ENCODE measurements at regions not wholly inside any gene's neighbourhood (a gene's known extent, or its start where the extent isn't known, plus 50 kb on each side); places are given as distances from the start of the nearest gene placed in this dataset.
"Not testable (repeated sequence)": the region's sequence is repeated elsewhere in the genome, so short reads cannot be mapped to it uniquely, and the experiment has no call there.

DNA sequence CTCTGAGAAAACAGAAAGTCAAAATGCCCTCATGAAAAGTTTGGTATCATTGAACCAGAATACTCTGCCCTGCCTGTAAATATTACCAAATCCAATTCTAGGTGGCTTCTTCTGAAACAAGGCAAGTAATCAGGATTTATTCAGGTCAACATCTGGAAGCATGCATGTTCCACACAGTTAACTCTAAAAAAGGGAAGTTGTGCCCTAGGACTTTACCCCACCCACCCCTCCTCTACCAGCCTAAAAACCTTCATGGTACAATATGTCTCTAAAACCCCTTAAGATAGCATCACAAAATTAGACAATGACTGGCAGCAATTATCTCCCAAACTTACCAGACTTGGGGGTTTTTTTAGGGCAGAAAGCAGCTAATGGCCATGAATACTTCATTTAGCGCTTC lies 414.8 kb upstream of the SLC30A5 start:
- no peak for DNase-seq

- DNase-seq, result peak; percentile 22
Observed at GRCh38 chr5:68680366-68680765, 413.4 kb upstream of the SLC30A5 start.

GRCh38 chr5:68681929-68682328 lies 411.9 kb upstream of the SLC30A5 start:
- no peak for DNase-seq

- no peak for DNase-seq
Observed at GRCh38 chr5:68682400-68683160, 411.2 kb upstream of the SLC30A5 start.

- peak; percentile 98 for DNase-seq
Observed at GRCh38 chr5:68683632-68684036, 410.2 kb upstream of the SLC30A5 start.

DNA sequence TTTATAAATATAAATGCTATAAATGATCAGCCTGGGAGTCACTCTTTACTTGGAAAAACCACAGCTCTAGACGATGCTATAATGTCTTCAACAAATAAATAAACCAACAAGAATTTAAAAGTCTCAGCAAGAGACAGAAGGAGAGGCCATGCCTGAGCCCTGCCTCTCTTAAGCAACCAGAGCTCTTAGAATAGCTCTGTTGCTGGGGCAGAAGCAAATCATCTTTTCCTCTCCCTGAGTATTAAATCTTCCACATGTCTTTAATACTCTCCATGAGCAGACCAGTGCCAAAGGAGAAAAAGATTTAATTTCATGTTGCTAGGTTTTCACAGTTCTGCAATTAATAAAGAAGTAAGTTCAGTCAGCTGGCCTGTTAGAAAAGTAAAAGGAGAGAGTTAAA lies 408.0 kb upstream of the SLC30A5 start:
- DNase-seq, result no peak

DNA sequence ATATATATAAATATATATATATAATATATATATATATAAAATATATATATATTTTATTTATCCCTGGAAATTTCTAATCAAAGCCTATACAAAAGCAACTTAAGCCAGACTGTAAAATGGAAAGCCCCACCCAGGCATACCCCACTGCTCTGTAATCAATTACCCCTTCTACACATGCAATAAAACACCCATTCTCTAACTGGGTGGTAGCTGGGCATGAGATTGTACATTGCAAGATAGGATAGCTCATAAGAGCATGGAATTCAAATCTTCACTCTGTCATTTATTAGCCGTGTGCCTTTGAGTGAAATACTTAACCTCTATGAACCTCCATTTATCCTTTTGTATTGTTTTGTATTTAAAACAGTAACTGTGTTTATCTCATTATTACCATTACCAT lies 405.3 kb upstream of the SLC30A5 start:
- DNase-seq, result no peak

- DNase-seq, result no peak
Observed at GRCh38 chr5:68689010-68689409, 404.8 kb upstream of the SLC30A5 start.

- DNase-seq, result not testable (repeated sequence)
Observed at GRCh38 chr5:68691874-68692273, 401.9 kb upstream of the SLC30A5 start.

DNA sequence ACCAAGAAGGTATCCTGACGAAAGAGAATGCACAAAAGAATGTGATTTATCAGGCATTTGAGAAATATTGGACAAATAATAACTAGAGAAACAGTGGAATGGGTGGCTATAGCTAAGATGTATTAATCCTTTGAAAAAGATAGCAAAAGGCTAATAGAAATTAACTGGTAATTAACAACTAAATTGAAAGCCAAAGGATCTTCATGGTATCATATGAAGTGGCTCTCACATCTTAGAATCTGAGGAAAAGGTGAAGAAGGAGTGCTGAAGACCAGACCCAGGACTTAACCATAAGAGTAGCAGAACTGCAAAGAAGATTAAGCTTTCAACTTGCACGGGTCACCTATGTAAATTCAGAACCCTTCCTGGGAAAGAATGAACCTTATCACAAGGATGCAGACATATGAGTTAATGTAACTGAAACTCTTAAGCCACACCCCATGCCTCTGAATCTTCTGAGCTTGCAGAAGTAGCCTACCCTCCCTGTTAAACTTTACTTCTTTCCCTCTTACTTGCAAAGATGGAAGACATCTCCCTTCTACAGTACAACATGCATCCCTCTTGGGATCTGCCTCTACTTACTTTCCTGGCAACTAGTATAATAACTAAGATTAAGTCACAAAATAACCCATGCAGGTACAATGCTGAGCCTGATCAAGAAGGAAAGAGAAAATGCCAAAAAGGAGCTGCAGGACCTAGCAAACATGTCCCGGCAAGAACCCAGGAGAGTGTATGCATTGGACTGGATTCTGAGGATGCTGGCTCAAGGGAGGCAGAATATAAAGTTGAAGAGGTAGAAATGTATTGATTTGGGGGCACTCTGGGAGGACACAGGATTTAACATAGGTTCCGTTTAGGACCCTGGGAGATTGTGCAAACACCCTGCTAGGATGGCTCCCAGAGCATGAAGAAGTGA lies 395.5 kb upstream of the SLC30A5 start:
- no peak for DNase-seq

GRCh38 chr5:68699966-68700365 lies 393.8 kb upstream of the SLC30A5 start:
- DNase-seq, result no peak

DNA sequence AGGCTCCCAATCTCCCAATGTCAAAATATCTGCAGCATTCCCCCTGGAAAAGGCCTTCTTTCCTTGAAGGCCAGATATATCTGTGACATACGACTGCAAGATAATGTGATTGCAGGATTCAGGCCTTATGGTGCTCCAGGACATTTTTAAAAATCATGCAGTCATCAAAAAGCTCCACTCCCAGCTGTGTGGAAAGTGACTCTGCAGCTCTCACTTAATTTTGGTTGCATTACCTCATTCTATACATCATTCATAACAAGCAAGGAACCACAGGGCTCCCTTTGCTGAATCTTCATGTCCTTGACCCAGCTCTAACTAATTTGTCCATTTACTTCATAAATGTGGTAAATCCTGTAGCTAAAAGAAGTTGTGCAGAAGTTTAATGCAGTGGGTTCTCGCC lies 386.2 kb upstream of the SLC30A5 start:
- no peak for DNase-seq

- no peak for DNase-seq
Observed at GRCh38 chr5:68708156-68708841, 385.5 kb upstream of the SLC30A5 start.

DNA sequence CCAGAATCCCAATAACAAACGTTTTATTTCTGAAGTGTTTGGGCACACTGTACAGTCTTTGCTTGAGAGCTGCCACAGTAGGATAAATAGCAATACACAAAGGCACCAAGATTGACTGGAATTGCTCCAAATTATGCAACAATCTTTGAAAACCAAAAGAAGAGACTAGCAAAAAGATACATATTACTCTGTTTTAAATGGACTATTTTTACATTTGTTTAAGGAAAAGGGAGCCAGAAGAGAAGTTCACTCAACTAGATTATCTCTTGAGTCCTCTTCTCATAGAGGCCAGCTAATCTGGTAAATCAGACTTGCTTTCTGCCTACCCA lies 385.0 kb upstream of the SLC30A5 start:
- no peak for DNase-seq

- DNase-seq, result no peak
Observed at GRCh38 chr5:68709239-68709638, 384.6 kb upstream of the SLC30A5 start.

GRCh38 chr5:68710514-68710913 lies 383.3 kb upstream of the SLC30A5 start:
- DNase-seq, result no peak

DNA sequence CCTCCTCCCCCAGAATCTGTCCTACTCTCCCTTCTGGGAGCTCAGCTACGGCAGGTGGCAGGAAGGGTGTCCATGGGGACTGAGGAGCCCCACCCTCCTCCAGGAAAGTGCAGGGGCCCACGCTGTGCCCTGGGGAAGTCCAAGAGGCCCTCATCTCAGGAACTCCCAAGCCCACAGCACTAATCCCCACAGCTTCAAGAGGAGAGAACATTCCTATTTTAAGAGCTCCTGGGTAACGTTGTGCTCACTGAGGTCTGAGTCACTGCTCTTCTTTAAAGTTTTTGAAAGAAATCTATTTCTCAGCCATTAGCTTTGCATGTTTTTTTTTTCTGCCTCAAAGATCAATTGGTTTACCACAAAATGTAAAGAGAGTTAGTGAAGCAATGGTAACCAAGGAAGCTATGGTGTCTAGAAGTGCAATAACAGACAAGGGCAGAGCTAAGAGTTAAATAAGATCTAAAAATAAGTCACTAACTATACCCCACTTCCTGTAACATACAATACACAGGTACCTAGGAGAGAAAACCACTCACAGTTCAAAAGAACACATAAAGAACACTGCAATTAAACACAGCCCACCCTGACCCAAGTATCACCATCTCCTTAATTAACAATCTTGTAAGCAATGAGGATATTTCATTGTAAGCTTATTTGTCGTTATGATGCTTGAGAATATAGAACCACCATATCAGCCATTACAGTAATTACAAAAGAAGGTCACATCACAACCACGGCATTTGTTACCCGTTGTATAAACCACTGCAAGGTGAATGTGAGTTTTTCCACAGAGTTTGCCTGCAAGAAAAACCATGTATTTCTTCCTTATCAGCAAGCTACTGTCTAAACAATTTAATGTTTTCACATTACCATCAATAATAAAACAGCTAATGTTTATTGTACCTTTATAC lies 382.3 kb upstream of the SLC30A5 start:
- peak; percentile 24 for DNase-seq

DNA sequence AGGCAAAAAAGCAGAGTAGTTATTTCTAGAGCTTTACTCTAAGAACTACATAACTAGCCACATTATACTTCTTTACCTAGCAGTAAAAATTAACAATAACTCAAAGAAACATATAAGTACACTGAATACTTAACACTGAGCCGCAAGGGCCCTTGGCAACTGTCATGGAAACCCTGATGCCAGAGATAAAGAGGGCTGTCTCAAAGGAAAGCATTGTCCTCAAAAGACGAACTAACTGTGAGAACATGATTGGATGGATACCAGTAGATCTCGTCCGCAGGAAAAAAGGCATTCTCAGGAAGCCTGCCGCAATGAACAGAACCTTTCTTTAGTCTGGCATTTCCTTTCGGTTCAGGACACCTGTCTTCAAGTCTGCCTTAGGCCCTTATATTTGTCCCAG lies 379.0 kb upstream of the SLC30A5 start:
- no peak for DNase-seq

DNA sequence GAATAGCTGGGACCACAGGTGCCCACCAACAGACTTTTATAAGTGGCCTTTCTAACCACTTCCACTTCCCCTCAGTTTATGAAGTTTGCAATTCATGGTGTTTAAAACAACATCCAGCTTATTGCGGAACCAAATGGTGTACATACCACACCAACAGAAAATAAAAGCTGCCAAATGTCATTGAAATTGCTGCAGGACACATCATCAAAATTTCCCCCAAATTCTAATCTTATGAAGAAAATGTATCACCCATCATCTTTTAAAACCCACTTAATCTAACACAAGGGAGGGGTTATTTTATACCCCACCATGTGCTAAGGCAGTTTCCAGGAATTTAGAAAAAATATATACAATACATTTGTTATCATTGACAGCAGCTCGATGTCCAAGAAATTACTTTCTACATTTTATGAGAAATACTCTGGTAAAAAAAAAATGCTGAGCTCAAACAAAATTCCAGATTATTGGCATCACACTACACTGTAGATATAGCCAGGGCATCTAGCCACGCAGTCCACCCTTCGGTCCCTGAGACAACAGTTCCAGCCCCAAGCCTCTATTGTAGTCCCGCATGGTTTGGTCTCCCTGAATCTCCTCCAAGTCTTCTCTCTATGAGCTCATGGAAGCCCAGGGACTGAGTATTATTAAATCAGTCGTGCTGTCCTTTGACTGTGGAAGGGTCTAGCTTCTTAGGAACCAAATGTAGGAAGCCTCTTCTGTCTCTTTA lies 372.8 kb upstream of the SLC30A5 start:
- DNase-seq, result no peak

DNA sequence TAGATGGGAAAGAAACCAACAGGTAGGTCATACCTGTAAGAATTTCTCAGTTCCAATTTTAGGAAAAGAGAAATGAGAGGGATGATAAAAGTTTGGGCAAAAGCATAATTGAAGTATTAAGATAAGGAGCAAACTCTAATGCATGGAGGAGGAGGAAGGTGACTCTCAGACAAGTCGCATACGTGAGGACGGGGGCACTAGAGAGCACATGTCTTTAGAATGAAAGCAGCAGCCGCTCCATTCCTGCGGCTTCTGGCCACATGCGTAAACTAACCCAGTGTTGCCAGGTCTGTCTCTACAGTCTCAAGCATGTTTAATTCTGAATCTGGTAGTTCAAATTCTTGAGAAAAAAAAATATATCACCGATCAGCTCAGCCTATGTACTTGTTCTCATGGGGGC lies 371.5 kb upstream of the SLC30A5 start:
- no peak for DNase-seq

DNA sequence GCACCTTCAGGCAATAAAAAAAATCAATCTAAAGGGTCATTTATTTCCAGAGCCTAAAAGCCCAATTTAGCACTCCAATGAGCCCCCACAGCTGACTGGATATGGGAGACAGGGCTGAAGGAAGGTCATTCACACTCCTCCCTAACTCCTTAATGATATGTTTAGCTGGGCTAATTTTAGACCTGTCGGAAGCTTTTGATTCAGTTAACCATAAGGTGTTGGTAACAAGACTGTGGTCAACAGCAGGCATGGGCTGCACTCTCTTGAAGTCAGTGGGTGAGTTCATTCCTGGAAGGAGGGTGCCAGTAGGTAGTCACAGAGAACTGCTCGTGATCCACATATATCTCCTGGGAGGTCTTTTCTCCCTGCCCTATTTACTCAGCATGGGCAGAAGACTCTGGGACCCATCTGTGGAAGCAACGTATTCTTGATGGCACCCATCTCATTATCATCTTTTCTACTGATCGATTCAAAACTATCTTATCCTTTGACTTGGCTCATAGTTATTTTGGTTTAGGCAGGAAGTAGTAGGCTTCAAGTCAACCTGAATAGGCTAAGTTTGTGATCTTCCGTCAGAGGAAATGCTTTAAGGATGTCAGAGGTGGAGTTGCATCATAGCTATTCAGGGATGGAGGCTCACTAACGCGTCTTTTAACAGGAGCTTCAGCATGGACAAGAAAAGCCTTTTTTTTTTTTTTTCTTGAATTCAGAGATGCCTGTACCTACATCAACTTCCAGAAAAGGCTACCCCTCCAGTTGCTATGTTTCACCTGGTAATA lies 367.7 kb upstream of the SLC30A5 start:
- no peak for DNase-seq
